Gastrocnemius medialis (tissue), 4 donors: ENCODE measurements at regions not wholly inside any gene's neighbourhood (a gene's known extent, or its start where the extent isn't known, plus 50 kb on each side); places are given as distances from the start of the nearest gene placed in this dataset.

Experiments used
- POLR2A ChIP-seq, 2 donors: fragments of 450-650 bp; IDR thresholded peaks; one replicate each; pipeline ENCODE4 v1.6.1; 2017; ENCODE audit warnings: antibody characterized with exemption in 2 of 2, mild to moderate bottlenecking in 2 of 2, moderate library complexity in 2 of 2
- TF ChIP-seq, protein P1 (sequence below), 5 experiments: fragments of 450-650 bp in 3 of 5; fragments of 200-600 bp in 2 of 5; sonication (generic) in 2 of 5; IDR thresholded peaks in 4 of 5; conservative IDR thresholded peaks in 1 of 5; 1 replicate in 4 of 5; 2 replicates in 1 of 5; pipeline ENCODE4 v1.5.1; 2016 to 2019; ENCODE audit warnings: antibody characterized with exemption in 5 of 5, mild to moderate bottlenecking in 3 of 5, moderate library complexity in 3 of 5

GRCh38 chr10:29918623-29919400 lies 140.6 kb downstream of the JCAD start:
- TF ChIP-seq POLR2A (IDR thresholded peaks at IDR 0.05), result no peak
- TF ChIP-seq, protein P1, sequence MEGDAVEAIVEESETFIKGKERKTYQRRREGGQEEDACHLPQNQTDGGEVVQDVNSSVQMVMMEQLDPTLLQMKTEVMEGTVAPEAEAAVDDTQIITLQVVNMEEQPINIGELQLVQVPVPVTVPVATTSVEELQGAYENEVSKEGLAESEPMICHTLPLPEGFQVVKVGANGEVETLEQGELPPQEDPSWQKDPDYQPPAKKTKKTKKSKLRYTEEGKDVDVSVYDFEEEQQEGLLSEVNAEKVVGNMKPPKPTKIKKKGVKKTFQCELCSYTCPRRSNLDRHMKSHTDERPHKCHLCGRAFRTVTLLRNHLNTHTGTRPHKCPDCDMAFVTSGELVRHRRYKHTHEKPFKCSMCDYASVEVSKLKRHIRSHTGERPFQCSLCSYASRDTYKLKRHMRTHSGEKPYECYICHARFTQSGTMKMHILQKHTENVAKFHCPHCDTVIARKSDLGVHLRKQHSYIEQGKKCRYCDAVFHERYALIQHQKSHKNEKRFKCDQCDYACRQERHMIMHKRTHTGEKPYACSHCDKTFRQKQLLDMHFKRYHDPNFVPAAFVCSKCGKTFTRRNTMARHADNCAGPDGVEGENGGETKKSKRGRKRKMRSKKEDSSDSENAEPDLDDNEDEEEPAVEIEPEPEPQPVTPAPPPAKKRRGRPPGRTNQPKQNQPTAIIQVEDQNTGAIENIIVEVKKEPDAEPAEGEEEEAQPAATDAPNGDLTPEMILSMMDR (IDR thresholded peaks at IDR 0.05 in 4 of 5, conservative IDR thresholded peaks at IDR 0.05 in 1 of 5), result no peak
